Muscle of leg (tissue), 3 donors: ENCODE measurements at regions not wholly inside any gene's neighbourhood (a gene's known extent, or its start where the extent isn't known, plus 50 kb on each side); places are given as distances from the start of the nearest gene placed in this dataset.
"Not testable (repeated sequence)": the region's sequence is repeated elsewhere in the genome, so short reads cannot be mapped to it uniquely, and the experiment has no call there.

Experiments
- DNase-seq: peaks from one replicate; pipeline ENCODE4 v3.0.0; 2013
- H3K27ac ChIP-seq: one replicate; pipeline ENCODE4 v1.5.1; 2013; ENCODE audit warnings: mild to moderate bottlenecking, low read length, control low read depth
- H3K27me3 ChIP-seq: one replicate; pipeline ENCODE4 v1.6.1; 2013; ENCODE audit warnings: low read length; ENCODE audit not compliant: control insufficient read depth, insufficient read depth
- H3K36me3 ChIP-seq: one replicate; pipeline ENCODE4 v1.6.1; 2013; ENCODE audit warnings: low read length; ENCODE audit not compliant: control insufficient read depth, insufficient read depth
- H3K4me1 ChIP-seq: one replicate; pipeline ENCODE4 v1.6.1; 2013; ENCODE audit warnings: low read length; ENCODE audit not compliant: control insufficient read depth, insufficient read depth
- H3K4me3 ChIP-seq: one replicate; pipeline ENCODE4 v1.5.1; 2013; ENCODE audit warnings: low read length, control low read depth
- H3K9me3 ChIP-seq: replicated peaks from 2 replicates; pipeline ENCODE4 v1.6.1; 2013; ENCODE audit warnings: low read depth, low read length; ENCODE audit not compliant: control insufficient read depth
- WGBS: methylation state at CpG from one replicate; pipeline ENCODE4 v1.1.5; 2013; ENCODE audit warnings: missing lambda C conversion rate; ENCODE audit not compliant: insufficient coverage; 5-methylcytosine and 5-hydroxymethylcytosine counted together

DNA sequence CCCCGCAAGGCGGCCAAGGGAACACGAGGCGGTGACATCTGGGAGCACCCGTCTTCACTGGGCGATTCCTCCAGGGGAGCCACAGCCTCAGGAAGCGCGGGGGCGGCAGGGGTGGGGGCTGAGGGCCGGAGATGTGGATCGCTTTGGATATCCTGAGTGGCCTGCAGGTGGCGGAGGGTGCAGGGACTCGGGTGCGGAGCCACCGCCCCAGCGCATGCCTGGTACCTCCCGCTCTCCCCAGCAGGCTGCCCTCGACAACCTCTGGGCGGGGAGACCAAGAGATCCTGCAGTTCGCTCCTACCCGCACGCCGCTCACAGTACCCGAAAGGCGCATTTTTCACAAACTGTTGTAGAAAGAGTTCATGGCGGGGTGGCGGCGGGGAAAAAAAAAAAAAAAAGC, 162.9 kb upstream of the PRKX start:
- H3K9me3 ChIP-seq, H3K4me1 ChIP-seq, H3K36me3 ChIP-seq, H3K27ac ChIP-seq, H3K4me3 ChIP-seq, DNase-seq, H3K27me3 ChIP-seq: not testable (repeated sequence)
- WGBS, result no CpG with 5 or more reads among the region's 28 CpGs

DNA sequence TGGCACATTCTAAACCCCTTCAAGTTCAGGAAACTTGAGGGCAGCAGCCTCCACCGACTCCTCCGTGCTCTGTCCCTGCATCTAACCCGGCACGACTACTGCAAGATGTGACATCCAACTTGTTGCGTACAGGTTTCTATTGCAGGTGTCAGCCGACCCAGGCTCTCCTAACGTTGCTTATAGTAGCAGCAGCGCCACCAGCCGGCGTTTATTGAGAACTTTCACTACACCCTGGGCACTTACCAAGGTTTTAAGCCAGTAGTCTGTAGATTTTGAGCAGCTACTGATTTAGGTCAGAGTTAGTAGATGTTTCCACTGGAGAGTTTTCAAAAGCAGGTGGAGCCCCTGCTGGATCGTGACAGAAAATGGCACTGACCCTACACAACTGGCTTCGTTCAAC, 162.2 kb upstream of the PRKX start:
- not testable (repeated sequence) for H3K27ac ChIP-seq, H3K9me3 ChIP-seq, H3K27me3 ChIP-seq, H3K4me1 ChIP-seq, H3K36me3 ChIP-seq, DNase-seq, H3K4me3 ChIP-seq
- no CpG with 5 or more reads among the region's 12 CpGs for WGBS

GRCh38 chrX:3872226-3872879, 158.9 kb upstream of the PRKX start:
- not testable (repeated sequence) for H3K36me3 ChIP-seq, H3K9me3 ChIP-seq, DNase-seq, H3K27me3 ChIP-seq, H3K27ac ChIP-seq, H3K4me3 ChIP-seq, H3K4me1 ChIP-seq
- WGBS, result no CpG with 5 or more reads among the region's 12 CpGs

DNA sequence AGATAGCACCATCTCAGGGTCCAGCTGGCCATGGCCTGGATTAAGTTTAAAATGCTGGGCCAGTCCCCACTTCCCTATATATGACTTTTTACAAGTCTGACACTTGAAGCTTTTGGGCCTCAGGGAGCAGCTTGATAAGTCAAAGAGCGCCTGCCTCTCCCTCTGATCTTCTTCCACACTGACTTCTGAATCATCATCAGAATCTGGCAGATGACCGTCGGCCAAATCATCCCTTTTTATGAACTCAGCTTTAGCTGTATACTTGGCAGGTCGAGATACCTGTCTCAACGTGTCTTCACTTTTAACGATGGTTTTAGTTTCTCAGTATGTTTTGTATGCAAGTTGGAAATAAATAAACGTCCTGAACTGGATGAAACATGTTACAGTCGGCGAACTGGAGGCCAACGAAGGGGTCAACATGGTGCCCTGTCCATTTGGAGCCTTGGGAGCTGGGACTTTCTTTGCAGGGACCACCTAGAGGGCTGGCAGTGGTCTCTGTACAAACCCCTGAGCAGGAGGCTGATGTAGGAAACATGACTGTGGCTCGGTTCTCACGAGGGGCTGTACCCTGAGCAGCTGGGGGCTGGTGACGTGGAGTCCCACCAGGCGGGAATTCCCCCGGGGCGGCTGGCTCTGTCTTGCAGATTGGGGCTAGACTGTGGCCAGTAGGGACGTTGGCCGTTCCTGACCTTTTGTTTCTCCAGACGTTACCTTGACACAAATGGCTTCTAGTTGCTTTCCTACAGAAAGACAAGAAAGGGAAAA, 153.8 kb upstream of the PRKX start:
- H3K4me1 ChIP-seq, H3K9me3 ChIP-seq, H3K27me3 ChIP-seq, H3K36me3 ChIP-seq, H3K27ac ChIP-seq, H3K4me3 ChIP-seq, DNase-seq: not testable (repeated sequence)
- no CpG with 5 or more reads among the region's 19 CpGs for WGBS

GRCh38 chrX:3858332-3858731, 144.9 kb upstream of the PRKX start:
- H3K4me3 ChIP-seq, H3K27me3 ChIP-seq, H3K27ac ChIP-seq, DNase-seq, H3K9me3 ChIP-seq, H3K4me1 ChIP-seq, H3K36me3 ChIP-seq: not testable (repeated sequence)
- WGBS, result no CpG with 5 or more reads among the region's 4 CpGs

- no CpG with 5 or more reads among the region's 85 CpGs for WGBS
- not testable (repeated sequence) for H3K27me3 ChIP-seq, H3K9me3 ChIP-seq, H3K4me1 ChIP-seq, H3K4me3 ChIP-seq, DNase-seq, H3K27ac ChIP-seq, H3K36me3 ChIP-seq
These were observed 130.2 kb upstream of the PRKX start for GRCh38 chrX:3843522-3844145.

- not testable (repeated sequence) for H3K4me3 ChIP-seq, H3K4me1 ChIP-seq, DNase-seq, H3K36me3 ChIP-seq, H3K9me3 ChIP-seq, H3K27ac ChIP-seq, H3K27me3 ChIP-seq
- WGBS, result no CpG with 5 or more reads among the region's 70 CpGs
These were observed 129.5 kb upstream of the PRKX start for GRCh38 chrX:3842822-3843521.

GRCh38 chrX:3838754-3839153, 125.3 kb upstream of the PRKX start:
- not testable (repeated sequence) for H3K4me3 ChIP-seq, H3K27ac ChIP-seq, H3K36me3 ChIP-seq, DNase-seq, H3K4me1 ChIP-seq, H3K27me3 ChIP-seq, H3K9me3 ChIP-seq
- WGBS, result no CpG with 5 or more reads among the region's 24 CpGs

GRCh38 chrX:3837958-3838643, 124.7 kb upstream of the PRKX start:
- not testable (repeated sequence) for H3K36me3 ChIP-seq, H3K9me3 ChIP-seq, H3K27me3 ChIP-seq, H3K27ac ChIP-seq, H3K4me1 ChIP-seq, DNase-seq, H3K4me3 ChIP-seq
- WGBS, result no CpG with 5 or more reads among the region's 58 CpGs

- DNase-seq, H3K27me3 ChIP-seq, H3K4me3 ChIP-seq, H3K27ac ChIP-seq, H3K36me3 ChIP-seq, H3K9me3 ChIP-seq, H3K4me1 ChIP-seq: not testable (repeated sequence)
- WGBS, result no CpG with 5 or more reads among the region's 13 CpGs
These were observed 123.8 kb upstream of the PRKX start for GRCh38 chrX:3837211-3837610.
